NB4 (cell line): ENCODE measurements at regions not wholly inside any gene's neighbourhood (a gene's known extent, or its start where the extent isn't known, plus 50 kb on each side); places are given as distances from the start of the nearest gene placed in this dataset.

ENCODE experiments used
- DNase-seq: peaks from one replicate; pipeline ENCODE4 v3.0.0; 2010; ENCODE audit warnings: low read depth
- H3K4me3 ChIP-seq: one replicate; pipeline ENCODE4 v1.5.1; 2011; ENCODE audit warnings: mild to moderate bottlenecking, low read depth, low read length, moderate library complexity
- CTCF ChIP-seq: IDR thresholded peaks from one replicate; pipeline ENCODE4 v1.5.1; 2012; ENCODE audit warnings: low read depth, low read length
- MAX ChIP-seq: IDR thresholded peaks from 2 replicates; pipeline ENCODE4 v1.6.1; 2011; ENCODE audit warnings: low read depth, low read length
- MYC ChIP-seq: IDR thresholded peaks from 2 replicates; pipeline ENCODE4 v1.6.1; 2011; ENCODE audit warnings: low read depth, low read length
- POLR2A ChIP-seq: IDR thresholded peaks from 2 replicates; pipeline ENCODE4 v1.6.1; 2011; ENCODE audit warnings: mild to moderate bottlenecking; ENCODE audit not compliant: insufficient read length; ENCODE audit errors: extremely low read depth

- DNase-seq = no peak
- no peak for TF ChIP-seq MAX
- TF ChIP-seq CTCF = no peak
- no peak for TF ChIP-seq MYC
- TF ChIP-seq POLR2A = no peak
- H3K4me3 ChIP-seq = no peak overlapping the region
Measured at GRCh38 chr4:60611762-60612496, 588.2 kb upstream of the ADGRL3 start.

- no peak overlapping the region for H3K4me3 ChIP-seq
- DNase-seq = no peak
- TF ChIP-seq POLR2A = no peak
- TF ChIP-seq MAX = no peak
Measured at GRCh38 chr4:60617731-60618130, 582.4 kb upstream of the ADGRL3 start.

GRCh38 chr4:60619531-60620305 is 580.4 kb upstream of the ADGRL3 start:
- no peak for TF ChIP-seq MAX
- TF ChIP-seq CTCF = no peak
- TF ChIP-seq MYC = no peak
- TF ChIP-seq POLR2A = no peak
- no peak for DNase-seq

GRCh38 chr4:60637976-60638375 is 562.1 kb upstream of the ADGRL3 start:
- DNase-seq = no peak
- no peak overlapping the region for H3K4me3 ChIP-seq
- no peak for TF ChIP-seq MAX
- TF ChIP-seq MYC = no peak
- TF ChIP-seq CTCF = no peak
- TF ChIP-seq POLR2A = no peak

More at GRCh38 chr4:60619531-60620305, 580.4 kb upstream of the ADGRL3 start:
- no peak overlapping the region for H3K4me3 ChIP-seq

- H3K4me3 ChIP-seq = no peak overlapping the region
- TF ChIP-seq MAX = no peak
- TF ChIP-seq MYC = no peak
- no peak for TF ChIP-seq POLR2A
- TF ChIP-seq CTCF = no peak
- DNase-seq = no peak
Measured at GRCh38 chr4:60648774-60649173, 551.4 kb upstream of the ADGRL3 start.

- no peak for DNase-seq
- no peak overlapping the region for H3K4me3 ChIP-seq
- TF ChIP-seq MYC (no peak), MAX (no peak), POLR2A (no peak), CTCF (no peak)
Measured at GRCh38 chr4:60652933-60653332, 547.2 kb upstream of the ADGRL3 start.
